Neural cell (in vitro differentiated cells): ENCODE measurements at regions not wholly inside any gene's neighbourhood (a gene's known extent, or its start where the extent isn't known, plus 50 kb on each side); places are given as distances from the start of the nearest gene placed in this dataset.

ENCODE experiments used
- H2AFZ ChIP-seq: fragments of 200-600, 300-800 bp; sonication (generic), shearing (Covaris generic); 2 replicates; pipeline ENCODE4 v1.6.0; 2014; ENCODE audit warnings: low read depth, mild to moderate bottlenecking, antibody characterized with exemption, low read length, moderate library complexity
- H3F3A ChIP-seq: fragments of 200-600 bp; shearing (Covaris generic); 2 replicates; pipeline ENCODE4 v1.6.1; 2016; ENCODE audit warnings: mild to moderate bottlenecking, moderate library complexity, mixed read lengths, antibody characterized with exemption, low read length; ENCODE audit not compliant: insufficient read depth, poor library complexity, severe bottlenecking
- H3K27ac ChIP-seq: fragments of 200-600, 300-800 bp; sonication (generic), shearing (Covaris generic); 2 replicates; pipeline ENCODE4 v1.5.1; 2014; ENCODE audit warnings: mild to moderate bottlenecking, low read length, moderate library complexity
- H3K27me3 ChIP-seq: fragments of 300-800, 200-600 bp; sonication (generic), shearing (Covaris generic); 2 replicates; pipeline ENCODE4 v1.6.0; 2014; ENCODE audit warnings: mild to moderate bottlenecking, low read depth, low read length, moderate library complexity; ENCODE audit not compliant: insufficient read depth
- H3K36me3 ChIP-seq: fragments of 300-800, 200-600 bp; sonication (generic), shearing (Covaris generic); 2 replicates; pipeline ENCODE4 v1.5.1; 2014; ENCODE audit warnings: mild to moderate bottlenecking, antibody characterized with exemption, low read length, moderate library complexity; ENCODE audit not compliant: insufficient read depth
- H3K4me2 ChIP-seq: fragments of 300-800, 200-600 bp; sonication (generic), shearing (Covaris generic); 2 replicates; pipeline ENCODE4 v1.6.0; 2014; ENCODE audit warnings: mild to moderate bottlenecking, low read length
- H3K4me3 ChIP-seq: fragments of 300-800, 200-600 bp; sonication (generic), shearing (Covaris generic); 2 replicates; pipeline ENCODE4 v1.5.1; 2014; ENCODE audit warnings: mild to moderate bottlenecking, low read length, moderate library complexity
- H3K79me2 ChIP-seq: fragments of 200-600 bp; shearing (Covaris generic); replicated peaks from 2 replicates; pipeline ENCODE4 v1.6.0; 2014; ENCODE audit warnings: mild to moderate bottlenecking, low read length, moderate library complexity; ENCODE audit not compliant: insufficient read depth
- H3K9ac ChIP-seq: fragments of 300-800, 200-600 bp; sonication (generic), shearing (Covaris generic); 2 replicates; pipeline ENCODE4 v1.6.1; 2016; ENCODE audit warnings: mild to moderate bottlenecking, low read length, mixed read lengths
- H3K9me2 ChIP-seq: fragments of 200-600 bp; shearing (Covaris generic); 2 replicates; pipeline ENCODE4 v1.6.1; 2016; ENCODE audit warnings: mild to moderate bottlenecking, low read length, mixed read lengths; ENCODE audit not compliant: insufficient read depth
- H3K9me3 ChIP-seq: fragments of 200-600, 300-800 bp; sonication (generic), shearing (Covaris generic); 2 replicates; pipeline ENCODE4 v1.6.1; 2016; ENCODE audit warnings: mild to moderate bottlenecking, mixed run types, low read length, moderate library complexity, mixed read lengths
- H4K20me1 ChIP-seq: fragments of 200-600 bp; shearing (Covaris generic); 2 replicates; pipeline ENCODE4 v1.6.1; 2016; ENCODE audit warnings: mild to moderate bottlenecking, mixed run types; ENCODE audit not compliant: insufficient read depth
- EP300 ChIP-seq: fragments of 450-650 bp; conservative IDR thresholded peaks from 2 replicates; pipeline ENCODE4 v1.6.1; 2014; ENCODE audit warnings: antibody characterized with exemption, mild to moderate bottlenecking, moderate library complexity; ENCODE audit not compliant: poor library complexity, severe bottlenecking
- EZH2 ChIP-seq: fragments of 200-600, 300-800 bp; shearing (Covaris generic), sonication (generic); IDR thresholded peaks from 2 replicates; pipeline ENCODE4 v1.6.1; 2014; ENCODE audit warnings: antibody characterized with exemption, low read length, borderline replicate concordance, mild to moderate bottlenecking; ENCODE audit not compliant: insufficient read depth, poor library complexity, severe bottlenecking
- MXI1 ChIP-seq: fragments of 450-650 bp; conservative IDR thresholded peaks from 2 replicates; pipeline ENCODE4 v1.6.1; 2014; ENCODE audit warnings: antibody characterized with exemption, mild to moderate bottlenecking; ENCODE audit not compliant: poor library complexity, severe bottlenecking
- POLR2AphosphoS5 ChIP-seq: IDR thresholded peaks from 2 replicates; pipeline ENCODE4 v1.6.1; 2012
- RAD21 ChIP-seq: fragments of 450-650 bp; conservative IDR thresholded peaks from 2 replicates; pipeline ENCODE4 v1.6.1; 2014; ENCODE audit warnings: antibody characterized with exemption, mild to moderate bottlenecking, moderate library complexity
- SMC3 ChIP-seq: fragments of 450-650 bp; conservative IDR thresholded peaks from 2 replicates; pipeline ENCODE4 v1.6.1; 2014; ENCODE audit warnings: antibody characterized with exemption, mild to moderate bottlenecking, moderate library complexity; ENCODE audit not compliant: poor library complexity
- TAF1 ChIP-seq: IDR thresholded peaks from 2 replicates; pipeline ENCODE4 v1.6.1; 2012; ENCODE audit warnings: low read depth
- TF ChIP-seq, protein P1 (sequence below): fragments of 450-650 bp; IDR thresholded peaks from 2 replicates; pipeline ENCODE4 v1.5.1; 2014; ENCODE audit warnings: antibody characterized with exemption, mild to moderate bottlenecking, moderate library complexity; ENCODE audit not compliant: poor library complexity, severe bottlenecking
- TF ChIP-seq, protein P2 (sequence below): IDR thresholded peaks from 2 replicates; pipeline ENCODE4 v1.6.1; 2012; ENCODE audit warnings: borderline replicate concordance

GRCh38 chr20:1808101-1808500 lies 87.1 kb upstream of the SIRPA start:
- TF ChIP-seq, protein P1, sequence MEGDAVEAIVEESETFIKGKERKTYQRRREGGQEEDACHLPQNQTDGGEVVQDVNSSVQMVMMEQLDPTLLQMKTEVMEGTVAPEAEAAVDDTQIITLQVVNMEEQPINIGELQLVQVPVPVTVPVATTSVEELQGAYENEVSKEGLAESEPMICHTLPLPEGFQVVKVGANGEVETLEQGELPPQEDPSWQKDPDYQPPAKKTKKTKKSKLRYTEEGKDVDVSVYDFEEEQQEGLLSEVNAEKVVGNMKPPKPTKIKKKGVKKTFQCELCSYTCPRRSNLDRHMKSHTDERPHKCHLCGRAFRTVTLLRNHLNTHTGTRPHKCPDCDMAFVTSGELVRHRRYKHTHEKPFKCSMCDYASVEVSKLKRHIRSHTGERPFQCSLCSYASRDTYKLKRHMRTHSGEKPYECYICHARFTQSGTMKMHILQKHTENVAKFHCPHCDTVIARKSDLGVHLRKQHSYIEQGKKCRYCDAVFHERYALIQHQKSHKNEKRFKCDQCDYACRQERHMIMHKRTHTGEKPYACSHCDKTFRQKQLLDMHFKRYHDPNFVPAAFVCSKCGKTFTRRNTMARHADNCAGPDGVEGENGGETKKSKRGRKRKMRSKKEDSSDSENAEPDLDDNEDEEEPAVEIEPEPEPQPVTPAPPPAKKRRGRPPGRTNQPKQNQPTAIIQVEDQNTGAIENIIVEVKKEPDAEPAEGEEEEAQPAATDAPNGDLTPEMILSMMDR: no peak
- TF ChIP-seq EZH2 (no peak), RAD21 (no peak), EP300 (no peak), TAF1 (no peak), SMC3 (no peak), POLR2AphosphoS5 (no peak), MXI1 (no peak)
- TF ChIP-seq, protein P2, sequence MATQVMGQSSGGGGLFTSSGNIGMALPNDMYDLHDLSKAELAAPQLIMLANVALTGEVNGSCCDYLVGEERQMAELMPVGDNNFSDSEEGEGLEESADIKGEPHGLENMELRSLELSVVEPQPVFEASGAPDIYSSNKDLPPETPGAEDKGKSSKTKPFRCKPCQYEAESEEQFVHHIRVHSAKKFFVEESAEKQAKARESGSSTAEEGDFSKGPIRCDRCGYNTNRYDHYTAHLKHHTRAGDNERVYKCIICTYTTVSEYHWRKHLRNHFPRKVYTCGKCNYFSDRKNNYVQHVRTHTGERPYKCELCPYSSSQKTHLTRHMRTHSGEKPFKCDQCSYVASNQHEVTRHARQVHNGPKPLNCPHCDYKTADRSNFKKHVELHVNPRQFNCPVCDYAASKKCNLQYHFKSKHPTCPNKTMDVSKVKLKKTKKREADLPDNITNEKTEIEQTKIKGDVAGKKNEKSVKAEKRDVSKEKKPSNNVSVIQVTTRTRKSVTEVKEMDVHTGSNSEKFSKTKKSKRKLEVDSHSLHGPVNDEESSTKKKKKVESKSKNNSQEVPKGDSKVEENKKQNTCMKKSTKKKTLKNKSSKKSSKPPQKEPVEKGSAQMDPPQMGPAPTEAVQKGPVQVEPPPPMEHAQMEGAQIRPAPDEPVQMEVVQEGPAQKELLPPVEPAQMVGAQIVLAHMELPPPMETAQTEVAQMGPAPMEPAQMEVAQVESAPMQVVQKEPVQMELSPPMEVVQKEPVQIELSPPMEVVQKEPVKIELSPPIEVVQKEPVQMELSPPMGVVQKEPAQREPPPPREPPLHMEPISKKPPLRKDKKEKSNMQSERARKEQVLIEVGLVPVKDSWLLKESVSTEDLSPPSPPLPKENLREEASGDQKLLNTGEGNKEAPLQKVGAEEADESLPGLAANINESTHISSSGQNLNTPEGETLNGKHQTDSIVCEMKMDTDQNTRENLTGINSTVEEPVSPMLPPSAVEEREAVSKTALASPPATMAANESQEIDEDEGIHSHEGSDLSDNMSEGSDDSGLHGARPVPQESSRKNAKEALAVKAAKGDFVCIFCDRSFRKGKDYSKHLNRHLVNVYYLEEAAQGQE: no peak
- no peaks in the 10 kb centered on the region for H3K9me2 ChIP-seq
- H2AFZ ChIP-seq: no peak overlapping the region
- no peak overlapping the region for H3K27ac ChIP-seq
- H3K36me3 ChIP-seq: no peaks in the 10 kb centered on the region
- H3K9ac ChIP-seq: no peak overlapping the region
- no peaks in the 10 kb centered on the region for H3K27me3 ChIP-seq
- no peak overlapping the region for H3K4me2 ChIP-seq
- H4K20me1 ChIP-seq: no peaks in the 10 kb centered on the region
- H3K4me3 ChIP-seq: no peak overlapping the region
- peaks cover under 1% of the 10 kb centered on the region for H3F3A ChIP-seq
- H3K79me2 ChIP-seq: no peaks in the 10 kb centered on the region
- H3K9me3 ChIP-seq: no peaks in the 10 kb centered on the region

DNA sequence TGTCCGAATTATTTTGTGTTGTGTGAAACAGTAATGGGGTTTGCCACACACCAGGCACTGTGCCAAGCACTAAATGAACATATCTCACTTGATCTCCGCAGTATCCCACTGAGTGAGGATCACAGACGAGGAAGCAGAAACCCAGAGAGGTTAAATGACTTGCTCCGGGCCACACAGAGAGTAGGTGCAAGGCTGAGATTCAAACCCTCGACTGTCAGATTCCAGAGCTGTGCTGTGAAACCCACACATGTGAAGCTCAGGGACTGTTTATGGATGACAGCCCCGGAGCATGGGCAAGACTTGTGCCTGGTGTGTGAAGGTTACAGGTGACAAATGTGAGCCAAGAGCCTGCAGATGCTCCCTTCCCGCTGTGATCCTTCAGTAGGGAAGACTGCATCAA lies 87.8 kb upstream of the SIRPA start:
- H3K4me3 ChIP-seq: no peak overlapping the region
- H3K9me2 ChIP-seq: no peaks in the 10 kb centered on the region
- H4K20me1 ChIP-seq: no peaks in the 10 kb centered on the region
- no peaks in the 10 kb centered on the region for H3K9me3 ChIP-seq
- H3F3A ChIP-seq: peaks cover 4% of the 10 kb centered on the region
- H3K27me3 ChIP-seq: no peaks in the 10 kb centered on the region
- TF ChIP-seq, protein P1: no peak
- TF ChIP-seq, protein P2: no peak
- TF ChIP-seq POLR2AphosphoS5: no peak
- TF ChIP-seq SMC3: no peak
- no peak for TF ChIP-seq EZH2
- no peak for TF ChIP-seq MXI1
- no peak for TF ChIP-seq TAF1
- no peak for TF ChIP-seq RAD21
- TF ChIP-seq EP300: no peak
- H3K79me2 ChIP-seq: no peaks in the 10 kb centered on the region
- H2AFZ ChIP-seq: no peak overlapping the region
- no peak overlapping the region for H3K27ac ChIP-seq
- no peak overlapping the region for H3K4me2 ChIP-seq
- H3K36me3 ChIP-seq: no peaks in the 10 kb centered on the region
- no peak overlapping the region for H3K9ac ChIP-seq
